NCI-H1417 treated with DMSO at 0.1 percent for 48 hours (cell line): ENCODE measurements at regions not wholly inside any gene's neighbourhood (a gene's known extent, or its start where the extent isn't known, plus 50 kb on each side); places are given as distances from the start of the nearest gene placed in this dataset.

Source experiments
- DNase-seq: peaks from one replicate; lab custom pipeline; 2025; lab: John Stamatoyannopoulos, UW

GRCh38 chr1:168455764-168456163 is 88.0 kb downstream of the XCL2 start:
- no peak for DNase-seq

- no peak for DNase-seq
These were observed 89.5 kb downstream of the XCL2 start for GRCh38 chr1:168454211-168454815.

DNA sequence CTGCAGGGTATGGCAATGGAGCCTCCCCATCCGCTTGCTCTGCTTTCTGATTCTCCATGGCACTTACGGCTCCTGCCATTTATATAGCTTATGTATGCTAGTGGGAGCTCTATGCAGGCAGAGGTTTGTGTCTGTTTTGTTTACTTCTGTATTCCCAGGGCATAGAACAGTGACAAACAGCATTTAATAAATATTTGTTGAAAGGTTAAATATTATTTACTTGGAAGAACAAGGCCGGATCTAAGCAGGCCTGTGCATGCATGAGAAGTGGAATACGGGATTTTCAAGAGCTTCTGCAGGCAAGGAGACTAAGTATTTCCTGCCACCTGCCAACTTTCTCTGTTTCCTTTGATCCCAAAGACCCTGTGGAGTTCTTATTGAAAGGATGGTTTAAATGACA is 90.7 kb downstream of the XCL2 start:
- no peak for DNase-seq

- DNase-seq = no peak
These were observed 91.5 kb downstream of the XCL2 start for GRCh38 chr1:168452329-168452728.

GRCh38 chr1:168447871-168448270 is 95.9 kb downstream of the XCL2 start:
- no peak for DNase-seq

- no peak for DNase-seq
These were observed 97.7 kb downstream of the XCL2 start for GRCh38 chr1:168446081-168446480.

GRCh38 chr1:168443899-168444298 is 99.9 kb downstream of the XCL2 start:
- DNase-seq = no peak

DNA sequence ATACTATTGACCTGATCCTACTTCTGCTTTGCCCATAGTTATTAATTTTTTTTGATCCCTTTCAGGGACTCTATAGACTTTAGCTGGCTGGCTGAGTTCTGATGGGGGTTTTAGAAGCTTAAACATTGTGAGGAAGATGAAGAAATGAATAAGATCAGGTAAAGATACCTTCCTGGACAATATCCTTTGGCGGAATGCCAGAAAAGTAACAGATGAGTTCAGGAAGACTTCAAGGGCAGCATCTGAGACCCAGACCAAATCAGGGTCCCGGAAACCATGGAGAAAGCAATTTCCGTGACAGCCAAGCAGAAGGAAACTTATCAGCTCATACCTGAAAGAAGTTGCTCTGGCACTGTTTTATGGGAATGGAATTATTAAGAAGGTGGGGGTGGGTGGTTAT is 100.4 kb downstream of the XCL2 start:
- DNase-seq = no peak

- no peak for DNase-seq
These were observed 100.9 kb downstream of the XCL2 start for GRCh38 chr1:168442931-168443330.

DNA sequence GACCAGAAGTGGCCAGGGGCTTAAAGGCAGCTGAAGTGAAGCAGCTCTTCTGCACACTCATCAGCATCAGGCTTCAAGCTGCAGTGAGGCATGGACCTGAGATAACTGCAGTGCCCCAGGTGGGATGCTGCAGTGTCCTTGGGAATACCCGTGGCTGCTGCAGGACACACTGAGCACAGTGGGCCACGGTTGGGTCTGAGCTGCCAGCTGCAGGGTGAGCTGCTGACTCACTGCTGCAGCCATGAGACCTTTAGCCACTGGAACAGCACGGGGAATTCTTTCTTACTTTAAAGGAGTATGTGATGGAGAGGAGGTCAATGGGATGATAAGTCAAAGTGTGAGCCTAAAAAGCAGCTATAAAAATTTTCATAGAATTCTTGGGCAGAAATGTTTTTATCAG is 102.1 kb downstream of the XCL2 start:
- no peak for DNase-seq

GRCh38 chr1:168439456-168440375 is 104.1 kb downstream of the XCL2 start:
- no peak for DNase-seq

GRCh38 chr1:168438626-168439025 is 105.2 kb downstream of the XCL2 start:
- no peak for DNase-seq

GRCh38 chr1:168437821-168438220 is 106.0 kb downstream of the XCL2 start:
- no peak for DNase-seq

- no peak for DNase-seq
These were observed 108.4 kb downstream of the XCL2 start for GRCh38 chr1:168435439-168435838.

DNA sequence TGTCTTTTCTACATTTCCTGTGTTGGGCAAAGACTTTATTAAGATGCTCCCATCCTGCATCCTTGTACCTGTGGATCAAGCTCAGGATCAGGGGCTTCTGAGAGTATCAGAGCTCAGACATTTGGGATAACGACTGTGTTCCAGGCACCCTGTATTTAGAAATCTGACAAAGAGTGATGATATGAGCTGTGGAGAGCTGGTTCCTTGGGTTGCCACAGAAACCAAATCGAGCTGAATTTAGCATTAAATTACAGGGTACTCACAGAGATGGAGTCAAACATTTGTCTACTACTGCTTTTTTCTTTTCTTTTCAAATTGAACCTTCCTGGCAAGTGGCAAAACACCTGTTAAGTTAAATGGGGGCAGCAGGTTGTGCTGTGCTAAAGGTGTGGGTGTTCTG is 110.6 kb downstream of the XCL2 start:
- DNase-seq = no peak

DNA sequence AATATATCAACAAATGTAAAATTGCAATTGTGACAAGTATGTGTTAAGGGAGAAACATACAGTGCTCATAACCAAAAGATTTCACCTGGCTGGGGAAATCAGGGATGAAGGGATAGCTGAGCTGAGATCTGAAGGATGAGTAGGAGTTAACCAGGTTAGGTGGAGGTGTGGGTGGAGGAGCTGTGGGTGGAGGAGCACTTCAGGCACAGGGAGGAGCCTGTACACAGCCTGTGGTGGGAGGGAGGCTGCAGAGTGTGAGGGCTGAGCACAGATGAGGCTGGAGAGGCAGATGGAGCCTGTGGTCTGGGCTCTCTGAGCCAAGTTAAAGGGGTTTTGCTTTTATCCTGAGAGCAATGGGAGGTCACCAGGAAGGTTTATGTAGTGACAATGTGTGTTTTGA is 111.9 kb downstream of the XCL2 start:
- DNase-seq = no peak

GRCh38 chr1:168430321-168430720 is 113.5 kb downstream of the XCL2 start:
- no peak for DNase-seq

- DNase-seq = no peak
These were observed 115.6 kb downstream of the XCL2 start for GRCh38 chr1:168428063-168428731.

DNA sequence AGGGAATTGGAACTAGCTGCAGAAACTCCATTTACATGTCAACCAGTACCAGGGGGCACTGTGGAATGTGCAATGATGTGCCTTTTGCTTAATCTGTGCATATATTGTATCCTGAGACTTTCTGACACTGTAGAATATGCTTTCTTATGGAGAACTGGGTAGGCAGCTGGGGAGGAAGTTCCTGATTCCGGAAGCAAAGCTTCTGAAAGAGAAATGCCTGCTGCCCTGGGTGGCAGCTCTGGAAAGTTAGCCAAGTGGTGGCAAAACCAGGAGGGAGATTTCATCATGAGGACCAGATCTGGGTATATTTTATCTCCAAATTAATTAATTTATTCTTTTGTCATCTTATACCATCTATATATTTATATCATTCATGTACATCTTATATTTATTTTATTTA is 116.7 kb downstream of the XCL2 start:
- no peak for DNase-seq

DNA sequence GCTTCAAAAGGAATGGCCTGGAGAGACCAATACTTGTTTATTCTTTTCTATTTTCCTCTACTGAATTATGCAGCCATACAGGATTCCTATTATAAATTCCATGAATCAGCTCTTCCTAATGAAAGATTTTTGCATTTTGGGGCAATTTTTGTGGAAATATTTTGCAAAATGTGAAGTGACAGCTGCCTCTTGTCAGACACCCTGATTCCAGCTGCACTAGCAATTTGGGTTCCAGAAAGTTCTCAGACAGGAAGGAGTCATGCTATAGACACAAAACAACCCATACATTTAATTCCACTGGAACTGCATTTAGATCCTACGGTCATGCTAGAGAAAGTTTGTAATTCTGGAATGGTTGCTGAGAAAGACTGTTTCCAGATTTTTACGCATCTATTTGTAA is 119.5 kb downstream of the XCL2 start:
- DNase-seq = no peak

DNA sequence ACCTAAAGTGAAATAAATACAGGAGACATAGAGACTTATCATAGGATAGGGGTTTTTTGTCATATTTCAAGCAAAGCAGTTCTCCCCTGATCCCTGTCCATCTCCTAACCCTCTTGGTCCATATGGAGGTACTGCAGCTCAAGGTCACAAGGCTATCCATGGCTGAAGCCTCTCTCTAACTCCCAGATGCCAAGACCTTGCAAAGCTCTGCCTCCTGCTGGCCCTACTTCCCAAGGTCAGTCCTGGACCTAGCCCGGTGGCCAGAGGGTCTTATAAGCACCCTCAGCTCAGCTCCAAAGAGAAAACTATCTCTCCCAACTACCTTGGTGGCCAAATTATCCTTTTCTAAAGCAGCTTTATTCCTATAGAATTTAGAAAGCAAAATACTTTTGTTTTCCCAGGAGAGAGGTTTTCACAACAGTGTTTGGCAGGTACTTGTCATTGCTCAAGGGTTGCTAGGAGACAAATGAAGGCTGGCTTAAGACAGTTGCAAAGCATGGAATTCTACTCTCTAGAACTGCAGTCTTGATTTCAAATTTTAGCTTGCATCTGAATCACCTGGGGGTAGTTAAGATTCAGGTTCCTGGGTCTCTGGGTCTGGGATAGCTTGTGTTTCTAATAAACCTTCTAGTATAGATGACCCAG is 121.5 kb downstream of the XCL2 start:
- no peak for DNase-seq

DNA sequence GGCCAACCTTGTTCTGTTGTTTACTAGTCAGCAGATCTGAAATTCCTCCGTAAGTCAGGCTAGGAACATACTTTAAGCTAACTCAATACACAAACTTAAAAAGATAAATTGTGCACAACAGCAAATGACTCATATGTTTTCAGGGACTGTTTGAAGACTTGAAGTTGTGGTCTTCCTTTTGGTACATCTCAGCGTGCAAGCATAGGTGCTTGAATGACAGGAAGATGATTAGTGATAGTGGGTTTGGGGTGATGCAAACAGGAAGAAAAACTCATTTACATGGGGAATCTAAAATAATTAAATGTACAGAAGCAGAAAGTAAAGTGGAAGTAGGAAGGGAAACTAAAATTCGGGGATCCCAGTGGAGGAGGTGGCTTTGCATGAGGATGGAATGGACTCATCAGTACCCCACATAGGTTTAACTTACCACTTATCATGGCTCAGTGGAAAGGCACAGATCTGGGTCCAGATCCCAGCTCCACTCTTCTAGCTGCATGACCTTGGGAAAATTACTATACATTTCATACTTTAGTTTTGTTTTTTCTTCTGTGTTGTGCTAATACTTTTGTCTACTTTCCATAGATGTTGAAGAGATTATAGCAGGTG is 122.3 kb downstream of the XCL2 start:
- DNase-seq = no peak
